GM23338 (cell line): ENCODE measurements at regions not wholly inside any gene's neighbourhood (a gene's known extent, or its start where the extent isn't known, plus 50 kb on each side); places are given as distances from the start of the nearest gene placed in this dataset.

Experiments
- ATAC-seq: fragments of 200-7000 bp; cut with Tn5 transposase; 3 replicates; pipeline ENCODE4 v1.9.1; 2020
- DNase-seq: peaks from one replicate; pipeline ENCODE4 v3.0.0-alpha.2; 2015; ENCODE audit warnings: low spot score
- H2AFZ ChIP-seq: fragments of 200-600 bp; sonication (generic); 2 replicates; pipeline ENCODE4 v1.8.0; 2016; ENCODE audit warnings: antibody characterized with exemption, mild to moderate bottlenecking, moderate library complexity
- H3F3A ChIP-seq: fragments of 200-600 bp; sonication (generic); replicated peaks from 2 replicates; pipeline ENCODE4 v1.8.0; 2017; ENCODE audit warnings: antibody characterized with exemption, mixed run types, low read depth
- H3K27ac ChIP-seq: fragments of 200-600 bp; sonication (generic); 2 replicates; pipeline ENCODE4 v1.6.1; 2016; ENCODE audit warnings: low read depth
- H3K27me3 ChIP-seq: fragments of 200-600 bp; sonication (generic); 2 replicates; pipeline ENCODE4 v1.8.0; 2016; ENCODE audit warnings: mild to moderate bottlenecking, mixed run types, moderate library complexity; ENCODE audit not compliant: insufficient read depth
- H3K36me3 ChIP-seq: fragments of 200-600 bp; sonication (generic); 2 replicates; pipeline ENCODE4 v1.8.0; 2016; ENCODE audit warnings: mild to moderate bottlenecking; ENCODE audit not compliant: insufficient read depth
- H3K4me1 ChIP-seq: fragments of 200-600 bp; sonication (generic); 2 replicates; pipeline ENCODE4 v1.8.0; 2016; ENCODE audit warnings: mild to moderate bottlenecking, moderate library complexity; ENCODE audit not compliant: insufficient read depth
- H3K4me2 ChIP-seq: fragments of 200-600 bp; sonication (generic); 2 replicates; pipeline ENCODE4 v1.7.1; 2017; ENCODE audit warnings: mixed run types
- H3K4me3 ChIP-seq: fragments of 200-600 bp; sonication (generic); 2 replicates; pipeline ENCODE4 v1.6.1; 2016; ENCODE audit warnings: mixed run types
- H3K79me2 ChIP-seq: fragments of 200-600 bp; sonication (generic); replicated peaks from 2 replicates; pipeline ENCODE4 v1.8.0; 2017; ENCODE audit warnings: mild to moderate bottlenecking; ENCODE audit not compliant: insufficient read depth
- H3K9me2 ChIP-seq: fragments of 200-600 bp; sonication (generic); 2 replicates; pipeline ENCODE4 v1.8.0; 2017; ENCODE audit not compliant: insufficient read depth
- H4K20me1 ChIP-seq: fragments of 200-600 bp; sonication (generic); replicated peaks from 2 replicates; pipeline ENCODE4 v1.8.0; 2017; ENCODE audit warnings: mild to moderate bottlenecking; ENCODE audit not compliant: insufficient read depth
- H3K27ac Mint-ChIP-seq: 2 replicates; pipeline ENCODE4 v1.8.0; 2020; ENCODE audit warnings: inconsistent platforms, mild to moderate bottlenecking, moderate library complexity, mixed read lengths
- H3K27me3 Mint-ChIP-seq: 3 replicates; pipeline ENCODE4 v1.8.0; 2022; ENCODE audit warnings: low read depth, mild to moderate bottlenecking, moderate library complexity, mixed read lengths, inconsistent platforms; ENCODE audit not compliant: insufficient read depth, poor library complexity
- H3K36me3 Mint-ChIP-seq: 3 replicates; pipeline ENCODE4 v1.8.0; 2021; ENCODE audit warnings: low read depth, mild to moderate bottlenecking, inconsistent platforms, moderate library complexity, mixed read lengths
- H3K4me1 Mint-ChIP-seq: 3 replicates; pipeline ENCODE4 v1.8.0; 2020; ENCODE audit warnings: mild to moderate bottlenecking, inconsistent platforms, mixed read lengths
- H3K4me3 Mint-ChIP-seq: 3 replicates; pipeline ENCODE4 v1.8.0; 2021; ENCODE audit warnings: moderate library complexity, mild to moderate bottlenecking, inconsistent platforms, mixed read lengths
- H3K9me3 Mint-ChIP-seq: 3 replicates; pipeline ENCODE4 v1.8.0; 2020; ENCODE audit warnings: moderate library complexity, mild to moderate bottlenecking, inconsistent platforms, mixed read lengths
- CREB1 ChIP-seq: fragments of 250-450 bp; sonication (Bioruptor Pico); IDR thresholded peaks from 2 replicates; pipeline ENCODE4 v1.5.0; 2020; ENCODE audit warnings: low read depth, mild to moderate bottlenecking, moderate library complexity
- EZH2 ChIP-seq: fragments of 200-600 bp; sonication (generic); IDR thresholded peaks from one replicate; pipeline ENCODE4 v1.8.0; 2017; ENCODE audit warnings: antibody characterized with exemption, mild to moderate bottlenecking, low read depth; ENCODE audit not compliant: unreplicated experiment
- EZH2phosphoT487 ChIP-seq: fragments of 200-600 bp; sonication (generic); IDR thresholded peaks from one replicate; pipeline ENCODE4 v1.8.1; 2018; ENCODE audit warnings: antibody characterized with exemption; ENCODE audit not compliant: unreplicated experiment
- JUNB ChIP-seq: IDR thresholded peaks from one replicate; pipeline ENCODE4 v1.6.1; 2016; ENCODE audit warnings: antibody characterized with exemption; ENCODE audit not compliant: unreplicated experiment
- NANOG ChIP-seq: IDR thresholded peaks from 2 replicates; pipeline ENCODE4 v1.6.1; 2016; ENCODE audit warnings: antibody characterized with exemption, borderline replicate concordance
- POLR2AphosphoS5 ChIP-seq: IDR thresholded peaks from 2 replicates; pipeline ENCODE4 v1.6.1; 2016; ENCODE audit warnings: antibody characterized with exemption, low read depth
- STAT1 ChIP-seq: IDR thresholded peaks from one replicate; pipeline ENCODE4 v1.6.1; 2016; ENCODE audit warnings: antibody characterized with exemption; ENCODE audit not compliant: unreplicated experiment
- ZNF114 ChIP-seq: fragments of 250-450 bp; sonication (Bioruptor Pico); IDR thresholded peaks from 2 replicates; pipeline ENCODE4 v1.5.0; 2020; ENCODE audit warnings: mild to moderate bottlenecking, moderate library complexity
- TF ChIP-seq, protein P1 (sequence below): IDR thresholded peaks from one replicate; pipeline ENCODE4 v1.6.1; 2018; ENCODE audit warnings: antibody characterized with exemption; ENCODE audit not compliant: unreplicated experiment
- TF ChIP-seq, protein P2 (sequence below): IDR thresholded peaks from 2 replicates; pipeline ENCODE4 v1.6.1; 2016; ENCODE audit warnings: antibody characterized with exemption
- TF ChIP-seq, protein P3 (sequence below): fragments of 250-450 bp; sonication (Bioruptor Pico); IDR thresholded peaks from 2 replicates; pipeline ENCODE4 v1.5.0; 2020; ENCODE audit warnings: mild to moderate bottlenecking, moderate library complexity

DNA sequence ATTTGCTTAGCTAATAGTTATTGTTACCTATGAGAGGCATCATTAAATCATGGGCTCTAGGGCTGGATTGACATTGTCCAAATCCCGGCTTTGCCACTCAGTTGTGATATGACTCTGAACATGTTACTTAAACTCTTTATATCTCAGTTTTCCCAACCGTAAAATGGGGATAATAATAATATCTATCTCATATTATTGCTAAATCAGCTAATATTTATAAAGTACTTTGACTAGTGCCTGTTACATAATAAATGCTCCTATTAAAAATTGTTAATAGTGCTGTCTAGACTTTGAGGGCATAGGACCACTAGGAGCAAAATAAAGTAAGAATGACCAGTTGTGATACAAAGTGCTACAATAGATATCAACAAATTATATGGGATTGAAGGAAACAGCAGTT, 376.3 kb upstream of the FIGN start:
- Mint-ChIP-seq H3K4me1 (peaks cover 5% of the 10 kb centered on the region; the same call in 2 of the 3 replicates), H3K4me3 (no peak overlapping the region), H3K36me3 (no peaks in the 10 kb centered on the region), H3K27ac (no peak overlapping the region), H3K9me3 (no peaks in the 10 kb centered on the region), H3K27me3 (no peaks in the 10 kb centered on the region)
- Histone ChIP-seq H3K4me2 (no peak overlapping the region), H3K79me2 (no peaks in the 10 kb centered on the region), H3K27ac (no peak overlapping the region), H3K4me1 (no peaks in the 10 kb centered on the region), H3K9me2 (no peaks in the 10 kb centered on the region; the same call in 1 of the 2 replicates), H3K36me3 (no peaks in the 10 kb centered on the region), H3F3A (no peaks in the 10 kb centered on the region), H3K27me3 (no peaks in the 10 kb centered on the region), H2AFZ (no peak overlapping the region), H4K20me1 (no peaks in the 10 kb centered on the region), H3K4me3 (no peak overlapping the region)
- no peak for ATAC-seq
- DNase-seq, result no peak
- no peak for TF ChIP-seq STAT1
- TF ChIP-seq NANOG, result no peak

DNA sequence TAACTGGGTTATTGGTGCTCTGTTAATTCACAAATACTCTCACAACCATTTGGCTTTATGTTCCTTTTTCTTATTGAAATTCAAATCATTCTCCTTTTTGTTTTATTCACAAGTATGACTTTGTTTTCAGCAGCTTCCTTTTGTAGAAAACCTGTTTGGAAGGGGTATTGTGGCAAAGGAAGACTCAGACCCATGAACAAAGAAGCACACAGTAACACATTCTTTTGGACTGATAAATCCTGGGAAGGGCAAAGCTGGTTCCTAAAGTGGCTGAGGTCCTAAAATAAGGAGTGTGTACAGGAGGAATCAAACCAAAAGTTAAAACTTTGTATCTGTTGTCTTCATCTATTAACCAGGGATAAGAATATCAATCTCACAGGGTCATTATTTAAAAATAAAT, 374.7 kb upstream of the FIGN start:
- DNase-seq, result no peak
- no peaks in the 10 kb centered on the region for H3F3A ChIP-seq
- H3K4me3 Mint-ChIP-seq, result no peak overlapping the region
- H2AFZ ChIP-seq, result no peak overlapping the region
- H3K4me1 Mint-ChIP-seq, result peaks cover 5% of the 10 kb centered on the region; the same call in 2 of the 3 replicates
- H3K4me2 ChIP-seq, result no peak overlapping the region
- no peak overlapping the region for H3K4me3 ChIP-seq
- H3K79me2 ChIP-seq, result no peaks in the 10 kb centered on the region
- no peaks in the 10 kb centered on the region for H3K36me3 ChIP-seq
- no peaks in the 10 kb centered on the region for H3K36me3 Mint-ChIP-seq
- no peaks in the 10 kb centered on the region for H3K4me1 ChIP-seq
- no peaks in the 10 kb centered on the region for H3K9me3 Mint-ChIP-seq
- H4K20me1 ChIP-seq, result no peaks in the 10 kb centered on the region
- H3K27me3 ChIP-seq, result no peaks in the 10 kb centered on the region
- H3K27ac Mint-ChIP-seq, result no peak overlapping the region
- H3K9me2 ChIP-seq, result no peaks in the 10 kb centered on the region; the same call in 1 of the 2 replicates
- ATAC-seq, result no peak
- no peak overlapping the region for H3K27ac ChIP-seq
- H3K27me3 Mint-ChIP-seq, result no peaks in the 10 kb centered on the region
- TF ChIP-seq POLR2AphosphoS5 (no peak), CREB1 (CRISPR knock-in tag) (no peak), ZNF114 (CRISPR knock-in tag) (no peak), EZH2phosphoT487 (no peak), EZH2 (no peak), JUNB (no peak), NANOG (no peak)
- TF ChIP-seq, protein P1, sequence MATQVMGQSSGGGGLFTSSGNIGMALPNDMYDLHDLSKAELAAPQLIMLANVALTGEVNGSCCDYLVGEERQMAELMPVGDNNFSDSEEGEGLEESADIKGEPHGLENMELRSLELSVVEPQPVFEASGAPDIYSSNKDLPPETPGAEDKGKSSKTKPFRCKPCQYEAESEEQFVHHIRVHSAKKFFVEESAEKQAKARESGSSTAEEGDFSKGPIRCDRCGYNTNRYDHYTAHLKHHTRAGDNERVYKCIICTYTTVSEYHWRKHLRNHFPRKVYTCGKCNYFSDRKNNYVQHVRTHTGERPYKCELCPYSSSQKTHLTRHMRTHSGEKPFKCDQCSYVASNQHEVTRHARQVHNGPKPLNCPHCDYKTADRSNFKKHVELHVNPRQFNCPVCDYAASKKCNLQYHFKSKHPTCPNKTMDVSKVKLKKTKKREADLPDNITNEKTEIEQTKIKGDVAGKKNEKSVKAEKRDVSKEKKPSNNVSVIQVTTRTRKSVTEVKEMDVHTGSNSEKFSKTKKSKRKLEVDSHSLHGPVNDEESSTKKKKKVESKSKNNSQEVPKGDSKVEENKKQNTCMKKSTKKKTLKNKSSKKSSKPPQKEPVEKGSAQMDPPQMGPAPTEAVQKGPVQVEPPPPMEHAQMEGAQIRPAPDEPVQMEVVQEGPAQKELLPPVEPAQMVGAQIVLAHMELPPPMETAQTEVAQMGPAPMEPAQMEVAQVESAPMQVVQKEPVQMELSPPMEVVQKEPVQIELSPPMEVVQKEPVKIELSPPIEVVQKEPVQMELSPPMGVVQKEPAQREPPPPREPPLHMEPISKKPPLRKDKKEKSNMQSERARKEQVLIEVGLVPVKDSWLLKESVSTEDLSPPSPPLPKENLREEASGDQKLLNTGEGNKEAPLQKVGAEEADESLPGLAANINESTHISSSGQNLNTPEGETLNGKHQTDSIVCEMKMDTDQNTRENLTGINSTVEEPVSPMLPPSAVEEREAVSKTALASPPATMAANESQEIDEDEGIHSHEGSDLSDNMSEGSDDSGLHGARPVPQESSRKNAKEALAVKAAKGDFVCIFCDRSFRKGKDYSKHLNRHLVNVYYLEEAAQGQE, result no peak
- TF ChIP-seq, protein P2, sequence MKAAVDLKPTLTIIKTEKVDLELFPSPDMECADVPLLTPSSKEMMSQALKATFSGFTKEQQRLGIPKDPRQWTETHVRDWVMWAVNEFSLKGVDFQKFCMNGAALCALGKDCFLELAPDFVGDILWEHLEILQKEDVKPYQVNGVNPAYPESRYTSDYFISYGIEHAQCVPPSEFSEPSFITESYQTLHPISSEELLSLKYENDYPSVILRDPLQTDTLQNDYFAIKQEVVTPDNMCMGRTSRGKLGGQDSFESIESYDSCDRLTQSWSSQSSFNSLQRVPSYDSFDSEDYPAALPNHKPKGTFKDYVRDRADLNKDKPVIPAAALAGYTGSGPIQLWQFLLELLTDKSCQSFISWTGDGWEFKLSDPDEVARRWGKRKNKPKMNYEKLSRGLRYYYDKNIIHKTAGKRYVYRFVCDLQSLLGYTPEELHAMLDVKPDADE, result no peak
- TF ChIP-seq, protein P3, sequence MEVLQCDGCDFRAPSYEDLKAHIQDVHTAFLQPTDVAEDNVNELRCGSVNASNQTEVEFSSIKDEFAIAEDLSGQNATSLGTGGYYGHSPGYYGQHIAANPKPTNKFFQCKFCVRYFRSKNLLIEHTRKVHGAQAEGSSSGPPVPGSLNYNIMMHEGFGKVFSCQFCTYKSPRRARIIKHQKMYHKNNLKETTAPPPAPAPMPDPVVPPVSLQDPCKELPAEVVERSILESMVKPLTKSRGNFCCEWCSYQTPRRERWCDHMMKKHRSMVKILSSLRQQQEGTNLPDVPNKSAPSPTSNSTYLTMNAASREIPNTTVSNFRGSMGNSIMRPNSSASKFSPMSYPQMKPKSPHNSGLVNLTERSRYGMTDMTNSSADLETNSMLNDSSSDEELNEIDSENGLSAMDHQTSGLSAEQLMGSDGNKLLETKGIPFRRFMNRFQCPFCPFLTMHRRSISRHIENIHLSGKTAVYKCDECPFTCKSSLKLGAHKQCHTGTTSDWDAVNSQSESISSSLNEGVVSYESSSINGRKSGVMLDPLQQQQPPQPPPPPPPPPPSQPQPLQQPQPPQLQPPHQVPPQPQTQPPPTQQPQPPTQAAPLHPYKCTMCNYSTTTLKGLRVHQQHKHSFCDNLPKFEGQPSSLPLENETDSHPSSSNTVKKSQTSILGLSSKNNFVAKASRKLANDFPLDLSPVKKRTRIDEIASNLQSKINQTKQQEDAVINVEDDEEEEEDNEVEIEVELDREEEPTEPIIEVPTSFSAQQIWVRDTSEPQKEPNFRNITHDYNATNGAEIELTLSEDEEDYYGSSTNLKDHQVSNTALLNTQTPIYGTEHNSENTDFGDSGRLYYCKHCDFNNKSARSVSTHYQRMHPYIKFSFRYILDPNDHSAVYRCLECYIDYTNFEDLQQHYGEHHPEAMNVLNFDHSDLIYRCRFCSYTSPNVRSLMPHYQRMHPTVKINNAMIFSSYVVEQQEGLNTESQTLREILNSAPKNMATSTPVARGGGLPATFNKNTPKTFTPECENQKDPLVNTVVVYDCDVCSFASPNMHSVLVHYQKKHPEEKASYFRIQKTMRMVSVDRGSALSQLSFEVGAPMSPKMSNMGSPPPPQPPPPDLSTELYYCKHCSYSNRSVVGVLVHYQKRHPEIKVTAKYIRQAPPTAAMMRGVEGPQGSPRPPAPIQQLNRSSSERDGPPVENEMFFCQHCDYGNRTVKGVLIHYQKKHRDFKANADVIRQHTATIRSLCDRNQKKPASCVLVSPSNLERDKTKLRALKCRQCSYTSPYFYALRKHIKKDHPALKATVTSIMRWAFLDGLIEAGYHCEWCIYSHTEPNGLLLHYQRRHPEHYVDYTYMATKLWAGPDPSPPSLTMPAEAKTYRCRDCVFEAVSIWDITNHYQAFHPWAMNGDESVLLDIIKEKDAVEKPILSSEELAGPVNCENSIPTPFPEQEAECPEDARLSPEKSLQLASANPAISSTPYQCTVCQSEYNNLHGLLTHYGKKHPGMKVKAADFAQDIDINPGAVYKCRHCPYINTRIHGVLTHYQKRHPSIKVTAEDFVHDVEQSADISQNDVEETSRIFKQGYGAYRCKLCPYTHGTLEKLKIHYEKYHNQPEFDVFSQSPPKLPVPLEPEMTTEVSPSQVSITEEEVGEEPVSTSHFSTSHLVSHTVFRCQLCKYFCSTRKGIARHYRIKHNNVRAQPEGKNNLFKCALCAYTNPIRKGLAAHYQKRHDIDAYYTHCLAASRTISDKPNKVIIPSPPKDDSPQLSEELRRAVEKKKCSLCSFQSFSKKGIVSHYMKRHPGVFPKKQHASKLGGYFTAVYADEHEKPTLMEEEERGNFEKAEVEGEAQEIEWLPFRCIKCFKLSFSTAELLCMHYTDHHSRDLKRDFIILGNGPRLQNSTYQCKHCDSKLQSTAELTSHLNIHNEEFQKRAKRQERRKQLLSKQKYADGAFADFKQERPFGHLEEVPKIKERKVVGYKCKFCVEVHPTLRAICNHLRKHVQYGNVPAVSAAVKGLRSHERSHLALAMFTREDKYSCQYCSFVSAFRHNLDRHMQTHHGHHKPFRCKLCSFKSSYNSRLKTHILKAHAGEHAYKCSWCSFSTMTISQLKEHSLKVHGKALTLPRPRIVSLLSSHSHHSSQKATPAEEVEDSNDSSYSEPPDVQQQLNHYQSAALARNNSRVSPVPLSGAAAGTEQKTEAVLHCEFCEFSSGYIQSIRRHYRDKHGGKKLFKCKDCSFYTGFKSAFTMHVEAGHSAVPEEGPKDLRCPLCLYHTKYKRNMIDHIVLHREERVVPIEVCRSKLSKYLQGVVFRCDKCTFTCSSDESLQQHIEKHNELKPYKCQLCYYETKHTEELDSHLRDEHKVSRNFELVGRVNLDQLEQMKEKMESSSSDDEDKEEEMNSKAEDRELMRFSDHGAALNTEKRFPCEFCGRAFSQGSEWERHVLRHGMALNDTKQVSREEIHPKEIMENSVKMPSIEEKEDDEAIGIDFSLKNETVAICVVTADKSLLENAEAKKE (CRISPR knock-in tag), result no peak
